Activated CD4-positive, alpha-beta T cell treated with anti-CD3 and anti-CD28 coated beads, Interleukin-10, Interleukin-2, amounts not matched to agents 100 ng/mL and 50 ng/mL, durations not matched to agents 16 hours and 8 hours (primary cell): ENCODE measurements at regions not wholly inside any gene's neighbourhood (a gene's known extent, or its start where the extent isn't known, plus 50 kb on each side); places are given as distances from the start of the nearest gene placed in this dataset.

ENCODE experiments used
- DNase-seq: peaks from one replicate; pipeline ENCODE4 v3.0.0-alpha.2; 2020

DNA sequence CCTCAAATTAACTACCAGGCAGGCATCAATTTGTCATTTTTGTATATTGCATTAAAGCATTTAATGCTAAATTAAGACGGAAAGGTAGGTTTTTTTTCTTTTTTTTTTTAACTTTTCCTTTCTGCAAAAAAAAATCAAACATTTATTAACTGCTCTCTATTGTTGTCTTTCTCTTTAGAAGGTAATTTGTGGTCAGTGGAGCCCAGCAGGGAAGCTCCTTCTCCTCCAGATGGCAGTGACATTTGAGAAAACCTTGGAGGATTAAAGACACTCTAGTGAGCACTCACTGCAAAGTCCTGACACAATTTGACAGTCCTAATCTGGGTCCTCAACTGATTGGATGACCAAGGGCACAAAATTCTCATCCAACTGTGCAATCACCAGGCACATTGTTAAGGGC lies 102.4 kb downstream of the SLIT2 start:
- no peak for DNase-seq

DNA sequence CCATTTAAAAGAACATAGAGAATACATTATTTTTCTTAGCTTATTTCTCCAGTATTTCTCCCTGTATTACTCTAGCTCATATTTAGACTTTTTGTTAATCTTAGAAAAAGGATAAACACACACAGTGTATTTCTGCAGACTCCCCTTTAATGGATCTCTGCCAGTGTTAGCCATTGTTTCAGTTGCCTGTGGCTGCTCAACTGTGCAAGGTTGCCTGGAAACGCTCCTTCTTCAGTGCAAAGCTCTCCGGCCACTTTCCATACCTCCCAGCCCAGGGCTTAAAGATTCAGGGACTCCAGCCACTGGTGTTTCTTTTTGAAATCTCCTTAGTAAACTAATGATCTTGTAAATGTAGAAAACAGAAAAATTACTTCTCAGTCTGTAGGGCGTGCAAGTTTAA lies 104.9 kb downstream of the SLIT2 start:
- DNase-seq = no peak

DNA sequence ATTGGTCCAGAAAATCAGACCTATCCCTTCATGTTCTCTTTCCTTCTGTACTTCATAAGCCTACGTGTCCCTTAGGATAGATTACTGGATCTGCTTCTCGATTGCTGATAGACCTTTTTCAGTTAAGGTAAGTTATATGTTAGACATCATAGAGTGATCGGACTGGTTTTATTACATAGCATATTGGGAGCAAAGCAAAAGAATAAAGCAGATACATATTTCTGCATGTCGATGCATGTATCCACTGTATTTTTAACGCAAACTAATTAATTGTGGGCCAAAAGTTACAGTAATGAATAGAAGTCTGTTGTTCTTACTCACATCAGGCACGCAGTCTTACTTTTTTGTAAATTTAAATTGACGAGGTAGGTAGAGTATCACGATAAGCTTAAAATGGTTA lies 106.4 kb downstream of the SLIT2 start:
- DNase-seq = no peak

DNA sequence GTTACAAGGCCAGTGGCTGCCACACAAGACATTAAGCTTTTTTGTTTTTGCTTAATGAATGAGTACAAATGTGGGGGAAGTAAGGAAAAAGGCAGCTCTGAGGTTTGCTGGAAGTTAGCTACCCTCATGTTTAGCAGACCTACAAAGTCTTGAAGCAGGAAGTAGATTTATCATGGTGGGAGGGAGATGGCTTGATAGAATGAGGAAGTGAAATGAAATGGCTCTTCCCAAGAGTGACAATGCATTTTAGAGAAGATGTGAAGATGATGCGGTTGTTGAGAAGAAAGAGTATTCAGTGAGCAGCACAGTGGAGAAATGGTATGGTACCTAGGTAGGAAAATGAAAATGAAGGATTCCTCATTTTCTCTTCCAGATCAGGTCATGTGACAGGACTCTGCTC lies 108.0 kb downstream of the SLIT2 start:
- DNase-seq = no peak

DNA sequence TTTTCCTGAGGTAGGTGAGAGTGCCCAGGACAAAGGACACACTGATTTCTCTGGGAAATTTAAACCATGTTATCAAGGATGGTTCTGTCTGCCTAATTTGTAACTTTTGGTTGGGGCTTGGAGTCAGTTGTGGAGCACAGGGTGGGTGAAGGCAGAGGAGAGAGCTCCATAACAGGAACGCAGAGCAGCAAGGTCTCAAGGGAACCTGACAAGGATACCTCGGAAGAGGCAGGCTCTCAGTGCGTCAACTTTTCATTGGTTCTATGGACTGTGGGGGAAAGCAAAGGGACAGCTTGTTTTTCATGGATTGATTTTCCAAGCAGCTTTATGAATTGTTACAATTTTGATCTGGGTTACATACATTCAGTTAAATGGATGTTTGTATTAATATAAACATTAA lies 110.4 kb downstream of the SLIT2 start:
- DNase-seq = no peak

DNA sequence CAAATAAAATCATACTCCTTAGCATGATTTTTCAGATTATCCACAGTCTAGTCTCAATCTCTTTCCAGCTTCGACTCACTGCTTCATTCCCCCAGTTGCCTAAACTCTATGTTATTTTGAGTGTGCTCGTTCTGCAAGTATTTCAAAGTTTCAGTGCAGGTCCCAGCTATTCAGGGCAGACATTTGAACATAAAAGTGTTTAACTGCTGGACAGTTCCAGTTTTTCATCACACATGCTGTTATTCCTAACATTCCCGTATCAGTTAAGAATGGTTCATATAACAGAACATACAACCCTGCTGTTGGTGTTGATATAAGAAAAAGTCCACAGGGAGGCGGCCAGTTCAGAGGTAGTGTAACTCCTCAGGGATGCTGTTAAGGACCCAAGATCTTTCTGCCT lies 113.3 kb downstream of the SLIT2 start:
- DNase-seq = no peak

DNA sequence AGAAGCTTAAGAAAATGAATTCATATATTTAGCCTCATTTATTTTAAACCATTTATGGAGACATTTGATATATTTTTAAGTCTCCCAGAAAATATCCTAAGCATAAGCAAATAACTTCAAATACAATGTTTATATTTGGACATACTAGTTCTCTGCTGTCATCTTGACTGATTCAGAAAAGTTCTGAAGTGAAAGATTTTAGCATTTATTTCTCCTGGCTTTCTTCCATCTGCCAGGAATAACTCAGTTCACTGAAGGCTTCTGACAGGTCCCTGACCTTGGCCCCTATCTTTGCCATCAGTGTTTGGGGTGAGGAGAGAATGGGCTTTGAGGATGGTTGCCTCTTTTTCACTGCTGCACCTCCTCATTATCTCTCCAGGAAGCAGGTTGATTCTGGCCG lies 115.7 kb downstream of the SLIT2 start:
- no peak for DNase-seq

DNA sequence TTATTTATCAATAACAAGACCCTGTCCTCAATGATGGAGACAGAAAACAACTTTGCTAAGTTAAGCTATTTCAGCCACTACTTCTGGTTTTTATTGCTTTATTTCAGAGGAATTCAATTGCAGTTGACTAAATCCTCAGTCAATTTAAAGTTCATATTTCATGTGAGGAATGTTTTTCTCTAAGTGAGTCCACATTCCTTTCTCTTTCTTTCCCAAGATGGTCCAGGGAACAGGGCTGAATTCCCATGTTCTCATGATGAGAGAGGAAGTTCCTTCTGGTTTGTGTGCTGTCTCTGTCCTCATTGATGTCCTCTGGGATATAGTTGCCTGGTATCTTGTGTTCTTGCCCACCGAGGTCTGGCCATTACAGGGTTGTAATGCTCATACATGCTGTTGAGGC lies 117.2 kb downstream of the SLIT2 start:
- no peak for DNase-seq

DNA sequence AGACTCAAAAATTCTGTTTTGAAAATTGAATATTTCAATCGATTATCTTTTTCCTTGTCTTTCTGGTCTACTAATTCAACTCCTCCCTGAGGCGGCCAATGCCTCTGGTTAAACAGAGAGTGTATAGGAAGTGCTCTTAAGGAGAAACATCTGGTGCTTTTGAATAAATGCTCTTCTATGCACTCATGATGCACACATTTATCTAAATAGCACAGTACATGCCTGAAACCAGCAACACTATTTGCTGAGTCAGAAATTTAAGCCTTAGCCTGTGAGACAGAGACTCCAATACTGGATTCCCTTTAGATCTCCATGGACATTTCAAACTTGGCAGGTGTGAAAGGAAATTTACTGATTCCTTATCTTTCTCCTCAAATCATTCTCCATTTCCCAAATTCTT lies 118.6 kb downstream of the SLIT2 start:
- no peak for DNase-seq

DNA sequence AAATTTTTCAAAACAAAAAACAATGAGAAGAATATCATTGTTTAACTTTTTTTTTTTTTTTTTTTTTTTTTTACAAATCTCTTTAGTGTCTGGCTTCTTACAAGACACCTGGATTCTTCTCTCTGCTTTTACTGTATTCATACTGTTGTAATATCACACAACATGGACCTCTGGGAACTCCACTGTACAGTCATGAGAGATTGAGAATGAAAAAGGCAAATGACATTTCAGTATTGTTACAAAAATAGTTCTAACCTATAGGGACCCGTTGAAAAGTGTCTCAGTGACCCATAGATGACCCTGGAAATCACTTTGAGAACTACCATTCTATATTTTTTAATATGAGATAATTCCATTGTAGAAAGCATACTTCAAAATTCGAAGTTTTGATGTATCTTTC lies 124.4 kb downstream of the SLIT2 start:
- DNase-seq = no peak

DNA sequence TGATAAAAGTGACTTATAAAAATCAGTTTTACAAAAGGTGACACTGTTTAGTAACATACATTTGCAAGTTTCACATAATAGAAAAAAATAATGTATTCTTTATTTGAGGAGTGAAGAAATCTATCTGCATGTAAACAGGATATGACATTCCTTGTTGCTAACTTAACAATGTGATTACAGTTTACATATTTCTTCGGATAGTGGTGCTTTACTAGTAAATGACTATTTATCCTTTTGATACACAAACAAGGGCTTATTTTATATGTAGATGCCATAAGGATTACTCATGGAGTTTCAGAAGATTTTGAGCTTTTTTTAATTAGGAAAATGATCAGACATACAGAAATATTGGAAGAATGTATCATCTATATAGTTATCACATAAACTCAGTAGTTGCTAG lies 126.5 kb downstream of the SLIT2 start:
- no peak for DNase-seq

DNA sequence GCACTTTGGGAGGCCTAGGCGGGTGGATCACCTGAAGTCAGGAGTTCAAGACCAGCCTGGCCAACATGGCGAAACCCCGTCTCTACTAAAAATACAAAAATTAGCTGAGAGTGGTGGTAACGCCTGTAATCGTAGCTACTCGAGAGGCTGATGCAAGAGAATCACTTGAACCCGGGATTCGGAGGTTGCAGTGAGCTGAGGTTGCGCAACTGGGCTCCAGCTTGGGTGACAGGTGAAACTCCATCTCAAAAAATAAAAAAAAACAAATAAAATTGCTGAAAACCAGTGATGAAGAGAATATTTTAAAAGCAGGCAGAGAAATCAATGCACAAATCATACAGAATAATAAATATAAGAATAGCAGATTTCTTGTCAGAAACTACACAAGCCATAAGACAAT lies 129.3 kb downstream of the SLIT2 start:
- no peak for DNase-seq

DNA sequence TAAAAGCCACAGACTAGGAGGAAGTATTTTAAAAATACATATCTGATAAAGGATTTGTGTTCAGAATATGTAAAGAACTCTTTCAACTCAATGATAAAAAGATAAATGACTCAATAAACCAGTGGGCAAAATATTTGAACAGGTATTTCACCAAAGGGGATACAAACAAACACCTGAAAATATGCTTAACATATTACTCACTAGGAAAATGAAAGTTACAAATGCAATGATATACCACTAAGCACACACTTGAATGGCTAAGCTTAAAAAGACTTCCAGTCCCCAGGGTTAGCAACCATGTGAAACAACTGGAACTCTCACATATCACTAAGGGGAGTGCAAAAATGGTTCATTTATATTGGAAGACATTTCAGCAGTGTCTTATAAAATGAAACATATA lies 131.6 kb downstream of the SLIT2 start:
- DNase-seq = no peak

DNA sequence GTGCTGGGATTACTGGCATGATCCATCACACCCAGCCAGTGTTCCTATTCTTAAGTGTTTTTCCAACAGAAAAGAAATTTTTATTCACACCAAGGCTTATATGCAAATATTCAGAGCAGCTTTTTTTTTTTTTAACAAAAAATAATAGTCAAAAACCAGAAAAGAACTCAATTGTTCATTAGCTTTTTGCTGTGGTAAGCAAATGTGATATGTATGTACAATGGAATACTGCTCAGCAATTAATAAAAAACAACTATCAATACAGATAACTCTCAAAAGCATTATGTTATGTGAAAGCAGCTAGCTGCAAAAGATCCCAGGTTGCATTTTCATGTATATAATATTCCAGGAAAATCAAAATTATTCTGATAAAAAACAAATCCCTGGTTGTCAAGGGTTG lies 132.3 kb downstream of the SLIT2 start:
- no peak for DNase-seq

DNA sequence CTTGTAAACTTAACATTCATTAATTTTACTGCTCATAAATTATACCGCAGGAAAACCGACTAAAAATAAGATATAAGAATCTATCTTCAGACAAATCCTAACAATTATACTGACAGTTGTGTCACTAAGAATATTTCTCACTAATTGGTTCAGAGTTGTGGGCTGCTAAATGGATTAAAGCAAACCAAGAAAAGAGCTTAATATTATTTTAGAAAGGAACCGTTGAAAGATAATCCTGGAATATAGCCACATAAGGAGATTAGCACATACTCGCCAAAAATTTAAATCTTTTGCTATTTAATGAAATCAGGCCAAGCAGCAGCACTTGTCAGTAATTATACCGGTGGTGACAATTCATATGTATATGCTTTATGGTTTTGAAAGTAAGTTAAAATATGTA lies 132.8 kb downstream of the SLIT2 start:
- no peak for DNase-seq

DNA sequence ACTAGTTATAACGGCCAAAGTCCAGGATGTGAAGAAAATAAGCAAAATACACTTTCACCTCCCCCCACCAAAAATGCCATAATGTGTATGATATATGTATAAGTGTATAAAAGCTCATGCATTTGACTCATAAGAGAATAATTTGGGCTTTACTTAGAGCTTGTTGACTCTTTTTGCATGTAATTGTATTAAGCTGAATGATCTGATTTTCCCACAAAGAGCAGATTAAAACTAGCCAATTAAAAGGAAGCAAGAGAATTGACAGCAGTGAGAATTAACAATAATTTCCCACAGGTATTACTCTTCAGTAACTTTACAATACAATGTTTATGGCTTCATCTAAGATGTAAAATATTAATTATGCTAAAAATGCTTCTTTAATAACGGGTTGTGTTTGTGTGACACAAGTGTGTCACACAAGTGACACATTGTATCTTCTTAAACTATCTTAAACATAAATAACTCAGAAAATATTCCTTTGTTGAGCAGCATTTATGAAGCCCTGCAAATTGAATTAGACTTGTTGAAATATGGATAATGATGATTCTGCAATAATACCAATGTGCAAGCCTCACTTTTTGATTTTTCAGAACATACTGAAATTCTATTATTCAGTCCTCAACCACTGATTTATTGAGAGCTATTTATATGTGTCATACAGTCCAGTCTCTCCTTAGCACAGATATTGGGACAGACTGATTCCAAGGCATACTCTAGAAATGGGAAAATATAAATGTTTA lies 134.5 kb downstream of the SLIT2 start:
- DNase-seq = no peak

DNA sequence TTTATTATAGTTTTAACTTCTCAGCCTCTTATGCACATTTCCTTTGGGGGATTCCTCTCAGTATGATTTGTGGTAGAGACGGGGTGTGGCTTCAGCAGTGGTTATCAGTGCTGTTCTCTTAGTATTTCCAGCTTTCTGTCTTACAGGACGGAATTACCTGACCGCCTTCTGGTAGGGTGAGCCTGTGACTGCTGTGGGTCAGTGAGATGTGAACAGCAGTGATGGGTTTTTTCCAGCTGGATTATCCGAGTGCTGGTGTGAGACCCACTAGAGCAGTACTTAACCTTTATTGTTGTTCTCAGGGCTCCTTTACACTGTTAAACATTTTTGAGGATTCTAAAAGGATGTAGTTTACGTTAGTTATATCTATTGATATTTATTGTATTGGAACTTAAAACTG lies 135.2 kb downstream of the SLIT2 start:
- no peak for DNase-seq

DNA sequence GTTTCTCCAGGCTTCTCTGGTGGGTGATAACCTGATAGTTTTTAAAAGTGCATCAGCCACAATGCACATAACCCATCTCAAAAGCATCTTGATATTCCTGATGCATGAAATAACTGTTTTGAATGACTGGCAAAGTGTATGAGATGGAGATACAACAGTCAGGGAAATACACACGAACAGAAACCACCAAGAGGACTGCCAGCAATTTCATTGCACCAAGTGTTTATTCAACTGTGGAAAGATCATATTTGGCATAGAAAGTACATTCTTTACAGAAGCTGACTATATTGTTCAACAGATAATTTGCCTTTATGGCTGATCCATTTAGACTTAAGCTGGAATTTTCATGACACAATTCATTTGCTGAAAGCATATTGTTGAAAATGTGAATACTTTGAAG lies 139.5 kb downstream of the SLIT2 start:
- no peak for DNase-seq

DNA sequence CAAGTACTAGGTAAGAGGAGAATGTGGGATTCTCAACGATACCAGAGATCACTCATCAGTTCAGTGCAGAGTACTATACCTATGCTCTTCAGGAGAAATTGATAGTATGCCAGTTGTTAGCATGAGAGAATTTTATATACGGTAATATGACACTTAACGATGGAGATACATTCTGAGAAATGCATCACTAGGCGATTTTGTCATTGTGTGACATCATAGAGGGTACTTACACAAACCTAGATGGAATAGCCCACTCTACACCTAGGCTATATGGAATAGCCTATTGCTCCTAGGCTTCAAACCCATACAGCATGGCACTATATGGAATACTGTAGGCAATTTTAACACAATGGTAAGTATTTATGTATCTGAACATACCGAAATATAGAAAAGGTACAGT lies 140.2 kb downstream of the SLIT2 start:
- DNase-seq = no peak

DNA sequence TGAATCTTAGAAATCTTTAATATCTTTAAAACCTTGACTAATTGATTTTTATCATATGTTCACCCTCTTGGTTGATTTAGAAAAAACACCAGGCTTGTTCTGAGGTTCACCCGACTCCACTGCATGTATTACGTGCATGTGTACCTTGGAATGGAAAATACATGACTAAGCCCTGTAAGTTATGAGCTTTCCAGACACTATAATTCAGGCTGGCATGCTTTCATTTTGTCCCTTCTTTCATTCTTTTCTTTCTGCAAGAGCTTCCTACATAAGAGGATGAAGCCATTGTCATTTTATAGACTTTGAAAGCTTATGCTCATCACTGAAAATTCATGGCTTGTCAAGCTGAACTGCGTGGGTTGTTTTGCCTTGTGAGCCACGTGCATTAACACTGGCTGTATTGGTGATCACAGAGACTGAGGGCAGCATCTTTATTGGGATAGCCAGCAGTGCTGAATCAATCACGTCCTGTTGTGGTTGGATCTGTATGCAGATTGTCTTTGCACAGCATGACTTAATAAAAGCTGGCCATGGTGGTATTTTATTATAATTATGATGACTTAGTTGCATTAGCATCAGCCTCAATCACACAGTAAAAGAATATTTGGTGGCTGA lies 141.9 kb downstream of the SLIT2 start:
- no peak for DNase-seq

DNA sequence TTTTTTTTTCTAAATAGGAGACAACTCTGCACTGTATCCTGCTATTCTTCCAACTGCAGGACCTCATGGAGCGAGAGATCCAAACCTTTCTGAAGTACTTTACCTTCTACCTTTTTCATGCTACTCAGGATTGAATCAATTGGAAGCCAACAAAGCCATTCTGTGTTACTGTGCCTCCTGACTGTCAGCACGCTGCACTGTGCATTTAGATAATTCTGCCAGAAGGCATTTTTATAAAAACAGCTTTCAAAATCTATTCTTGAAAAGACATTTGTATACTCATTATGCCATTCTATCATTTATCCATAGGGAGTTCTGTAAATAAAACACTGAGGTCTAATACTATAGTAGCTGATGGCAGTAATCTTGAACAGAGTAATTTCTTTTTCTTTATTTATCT lies 142.8 kb downstream of the SLIT2 start:
- DNase-seq = no peak

DNA sequence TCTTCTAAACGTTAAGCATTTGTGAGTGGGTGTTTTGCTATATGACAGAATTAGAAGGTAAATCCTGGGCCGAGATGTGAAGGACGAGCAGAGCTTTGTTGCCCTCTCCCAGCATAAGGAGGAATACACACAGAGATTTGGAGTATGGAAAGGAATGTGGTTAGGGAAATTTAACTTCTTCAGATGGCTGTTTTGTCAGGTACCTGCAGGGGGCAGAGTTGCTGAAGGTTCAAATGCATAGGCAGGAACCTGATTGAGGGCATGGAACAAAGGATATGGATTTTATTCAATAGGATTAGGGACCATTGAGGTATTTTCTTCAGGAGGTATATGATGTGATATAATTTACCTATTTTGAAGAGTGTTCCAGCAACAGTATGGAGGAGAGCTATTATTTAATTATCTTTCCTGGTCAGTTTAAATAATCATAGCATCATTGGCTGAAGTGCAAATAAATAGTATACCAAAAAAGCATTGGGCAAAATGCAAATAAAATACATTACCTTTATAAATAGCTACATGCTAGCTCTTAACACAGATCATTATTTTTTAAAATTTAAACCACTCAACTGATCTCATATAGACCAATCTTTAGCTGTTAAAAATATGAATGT lies 143.6 kb downstream of the SLIT2 start:
- peak; percentile 31 for DNase-seq

DNA sequence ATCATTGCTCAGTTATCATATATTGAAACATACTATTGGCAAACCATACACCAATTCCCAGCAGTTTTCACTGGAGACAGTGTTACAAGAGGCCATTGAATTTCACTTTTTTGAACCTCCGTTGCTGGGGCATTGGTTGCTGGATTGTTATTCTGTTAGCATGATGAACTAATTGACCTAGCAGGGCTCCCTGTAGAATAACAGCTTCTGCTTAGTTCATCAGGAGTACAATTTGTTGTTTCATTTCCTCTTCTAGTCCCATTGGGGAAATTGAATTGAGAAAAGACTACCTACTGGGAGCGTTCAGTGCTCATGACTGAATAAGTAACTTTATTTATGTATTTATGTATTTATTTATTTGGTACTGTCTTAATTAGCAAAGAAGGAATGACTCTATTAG lies 151.6 kb downstream of the SLIT2 start:
- no peak for DNase-seq

DNA sequence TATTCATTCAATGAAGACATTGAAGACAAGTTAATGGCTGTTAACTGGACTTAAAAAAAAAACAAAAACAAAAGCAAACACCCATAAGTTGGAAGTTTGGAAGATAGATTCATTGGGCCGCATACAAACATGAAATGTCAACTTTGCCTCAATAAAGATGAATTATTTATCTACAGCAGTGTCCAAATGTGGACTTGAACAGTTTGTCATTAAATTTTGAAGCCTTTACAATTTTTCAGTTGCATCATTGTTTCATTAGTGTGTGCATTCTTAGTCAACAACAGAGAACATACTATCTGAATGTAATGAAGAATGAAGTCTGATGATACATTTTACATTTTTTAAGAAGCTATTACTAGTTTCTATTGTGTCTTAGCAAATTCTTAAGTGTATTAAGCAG lies 152.1 kb downstream of the SLIT2 start:
- DNase-seq = no peak

DNA sequence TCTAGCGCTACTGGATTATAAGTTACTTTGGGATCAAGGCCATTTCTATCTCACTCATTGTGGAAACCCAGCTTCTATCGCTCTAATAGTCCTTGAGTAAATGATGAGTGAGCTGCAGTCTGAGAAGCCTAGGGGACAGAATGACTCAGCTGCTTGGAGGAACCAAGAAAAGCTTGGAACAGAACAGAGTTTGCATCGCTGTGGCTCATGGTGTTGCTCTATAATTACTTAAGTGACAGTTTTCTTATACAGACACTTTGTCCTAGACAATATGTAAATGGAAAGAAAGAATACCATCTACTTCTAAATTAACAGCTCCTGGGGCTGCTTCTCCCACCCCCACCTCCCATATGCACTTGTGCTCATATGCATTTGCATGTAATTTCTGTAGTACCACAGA lies 156.9 kb downstream of the SLIT2 start:
- no peak for DNase-seq
